ENCODE measurements at regions not wholly inside any gene's neighbourhood (a gene's known extent, or its start where the extent isn't known, plus 50 kb on each side); places are given as distances from the start of the nearest gene placed in this dataset.

GRCh38 chr12:105507311-105508038 is 177.0 kb downstream of the C12orf75 start:
- TF ChIP-seq, protein P1, sequence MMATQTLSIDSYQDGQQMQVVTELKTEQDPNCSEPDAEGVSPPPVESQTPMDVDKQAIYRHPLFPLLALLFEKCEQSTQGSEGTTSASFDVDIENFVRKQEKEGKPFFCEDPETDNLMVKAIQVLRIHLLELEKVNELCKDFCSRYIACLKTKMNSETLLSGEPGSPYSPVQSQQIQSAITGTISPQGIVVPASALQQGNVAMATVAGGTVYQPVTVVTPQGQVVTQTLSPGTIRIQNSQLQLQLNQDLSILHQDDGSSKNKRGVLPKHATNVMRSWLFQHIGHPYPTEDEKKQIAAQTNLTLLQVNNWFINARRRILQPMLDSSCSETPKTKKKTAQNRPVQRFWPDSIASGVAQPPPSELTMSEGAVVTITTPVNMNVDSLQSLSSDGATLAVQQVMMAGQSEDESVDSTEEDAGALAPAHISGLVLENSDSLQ (IDR thresholded peaks at IDR 0.05): no peak
- TF ChIP-seq ELF4 (IDR thresholded peaks at IDR 0.05): no peak
- no peak for TF ChIP-seq ZNF384 (IDR thresholded peaks at IDR 0.05)
- TF ChIP-seq SUZ12 (IDR thresholded peaks at IDR 0.05): no peak
- no peak for TF ChIP-seq BHLHE40 (IDR thresholded peaks at IDR 0.05; ENCODE audit: borderline replicate concordance)
